GM12865 (cell line): ENCODE measurements at regions not wholly inside any gene's neighbourhood (a gene's known extent, or its start where the extent isn't known, plus 50 kb on each side); places are given as distances from the start of the nearest gene placed in this dataset.

Source experiments
- DNase-seq: peaks from one replicate; pipeline ENCODE4 v3.0.0; 2010; ENCODE audit warnings: low read depth
- H3K4me3 ChIP-seq: 2 replicates; pipeline ENCODE4 v1.5.1; 2011; ENCODE audit warnings: mild to moderate bottlenecking, low read depth, low read length, control low read depth
- TF ChIP-seq, protein P1 (sequence below): IDR thresholded peaks from 2 replicates; pipeline ENCODE4 v1.5.1; 2011; ENCODE audit warnings: low read length, control low read depth, low read depth, inconsistent platforms; ENCODE audit not compliant: insufficient read depth; ENCODE audit errors: missing control alignments

DNA sequence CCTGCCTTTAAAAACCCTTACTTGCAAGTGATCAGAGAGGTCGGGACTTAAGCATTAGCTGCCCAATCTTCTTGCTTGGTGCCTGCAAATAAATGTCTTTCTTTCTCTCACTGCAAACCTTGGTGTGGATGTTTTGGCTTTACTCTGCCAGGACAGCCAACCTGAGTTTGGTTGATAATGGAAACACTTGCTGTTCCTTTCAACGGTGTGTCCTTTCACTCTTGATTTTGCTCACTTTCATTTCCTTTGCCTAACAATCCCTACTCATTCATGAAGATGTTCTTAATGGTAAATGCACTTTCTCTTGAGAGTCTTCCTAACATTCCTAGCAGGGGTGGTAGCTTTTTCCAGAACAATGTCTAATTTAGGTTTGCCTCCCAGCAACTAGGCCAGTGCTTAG, 366.2 kb downstream of the HRH4 start:
- no peak overlapping the region for H3K4me3 ChIP-seq
- DNase-seq, result peak; percentile 10
- TF ChIP-seq, protein P1, sequence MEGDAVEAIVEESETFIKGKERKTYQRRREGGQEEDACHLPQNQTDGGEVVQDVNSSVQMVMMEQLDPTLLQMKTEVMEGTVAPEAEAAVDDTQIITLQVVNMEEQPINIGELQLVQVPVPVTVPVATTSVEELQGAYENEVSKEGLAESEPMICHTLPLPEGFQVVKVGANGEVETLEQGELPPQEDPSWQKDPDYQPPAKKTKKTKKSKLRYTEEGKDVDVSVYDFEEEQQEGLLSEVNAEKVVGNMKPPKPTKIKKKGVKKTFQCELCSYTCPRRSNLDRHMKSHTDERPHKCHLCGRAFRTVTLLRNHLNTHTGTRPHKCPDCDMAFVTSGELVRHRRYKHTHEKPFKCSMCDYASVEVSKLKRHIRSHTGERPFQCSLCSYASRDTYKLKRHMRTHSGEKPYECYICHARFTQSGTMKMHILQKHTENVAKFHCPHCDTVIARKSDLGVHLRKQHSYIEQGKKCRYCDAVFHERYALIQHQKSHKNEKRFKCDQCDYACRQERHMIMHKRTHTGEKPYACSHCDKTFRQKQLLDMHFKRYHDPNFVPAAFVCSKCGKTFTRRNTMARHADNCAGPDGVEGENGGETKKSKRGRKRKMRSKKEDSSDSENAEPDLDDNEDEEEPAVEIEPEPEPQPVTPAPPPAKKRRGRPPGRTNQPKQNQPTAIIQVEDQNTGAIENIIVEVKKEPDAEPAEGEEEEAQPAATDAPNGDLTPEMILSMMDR, result no peak

- DNase-seq, result no peak
- no peak overlapping the region for H3K4me3 ChIP-seq
- TF ChIP-seq, protein P1, result no peak
Observed at GRCh38 chr18:24827501-24827900, 367.1 kb downstream of the HRH4 start.

DNA sequence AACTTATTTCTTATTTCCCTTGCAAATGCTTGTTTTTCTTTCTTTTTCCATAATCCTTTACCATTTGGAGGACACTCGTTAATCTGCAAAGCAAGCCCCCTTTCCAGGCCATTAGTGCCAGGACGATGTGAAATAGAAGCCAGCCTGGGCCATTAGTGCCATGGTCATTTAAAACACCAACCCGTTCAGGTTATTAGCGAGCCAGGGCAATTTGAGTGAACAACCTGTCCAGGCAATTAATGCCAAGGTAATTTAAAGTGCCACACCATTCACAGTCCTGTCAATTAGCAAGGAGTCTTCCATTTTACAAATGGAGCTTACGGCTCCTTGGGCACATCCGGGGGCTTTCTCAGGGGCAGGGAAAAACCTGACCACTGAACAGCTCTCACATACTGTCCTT, 370.6 kb downstream of the HRH4 start:
- DNase-seq, result no peak
- H3K4me3 ChIP-seq, result no peak overlapping the region
- TF ChIP-seq, protein P1, result no peak

DNA sequence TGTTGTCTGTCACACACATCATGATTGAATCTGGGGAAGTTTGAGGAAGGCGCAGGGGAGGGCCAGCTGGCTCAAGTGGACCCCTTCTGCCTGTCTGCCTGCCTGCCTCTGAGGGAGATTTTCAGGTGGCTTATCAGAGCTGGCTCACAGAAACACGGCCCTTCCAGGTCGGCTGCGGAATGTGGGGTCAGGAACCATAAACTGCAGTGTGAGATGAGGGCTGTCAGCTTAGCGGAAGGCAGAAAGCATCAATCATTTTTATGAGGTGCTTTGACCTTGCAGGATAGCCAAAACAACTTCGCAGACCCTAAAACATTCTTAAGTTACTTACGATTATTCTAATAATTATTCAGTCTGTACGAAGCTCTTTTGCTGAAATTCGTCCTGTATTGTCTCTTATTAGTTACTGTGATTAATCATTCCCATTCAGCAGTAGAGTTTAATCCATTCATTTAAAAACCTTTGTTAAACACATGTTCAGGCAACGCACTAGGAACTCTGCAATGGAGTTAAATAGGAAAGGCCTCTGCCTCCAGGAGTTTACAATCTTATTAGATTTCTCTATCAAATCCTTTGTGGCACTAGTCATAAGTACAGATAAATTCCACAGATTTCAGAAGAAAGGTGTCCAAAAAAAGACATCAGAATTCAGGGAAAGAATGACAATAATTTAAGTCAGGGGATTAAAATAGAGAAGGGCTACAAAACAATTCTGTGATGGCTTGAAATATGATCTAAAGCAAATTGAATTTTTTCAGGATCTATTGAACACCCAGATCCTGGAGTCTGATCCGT, 371.6 kb downstream of the HRH4 start:
- no peak overlapping the region for H3K4me3 ChIP-seq
- TF ChIP-seq, protein P1, result no peak
- DNase-seq, result no peak

DNA sequence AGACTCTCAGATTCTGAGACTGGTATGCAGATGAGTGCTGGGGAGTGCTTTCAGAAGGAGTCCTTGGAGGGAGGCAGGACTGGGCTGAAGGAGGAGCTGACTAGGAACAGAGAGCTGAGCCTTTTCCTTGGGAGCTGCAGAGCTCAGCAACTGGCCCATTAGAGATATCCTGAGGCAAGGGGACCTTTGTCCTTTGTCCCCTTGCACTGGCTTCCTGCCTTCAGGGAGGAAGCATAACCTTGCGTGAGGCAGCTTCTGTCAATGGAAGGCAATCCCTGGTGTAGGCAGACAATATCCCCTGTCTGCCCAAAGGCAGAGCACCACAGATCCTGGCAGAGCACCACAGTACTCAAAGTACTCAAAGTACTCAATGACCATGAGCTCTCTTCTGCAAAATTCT, 375.3 kb downstream of the HRH4 start:
- DNase-seq, result no peak
- TF ChIP-seq, protein P1, result no peak
- no peak overlapping the region for H3K4me3 ChIP-seq

DNA sequence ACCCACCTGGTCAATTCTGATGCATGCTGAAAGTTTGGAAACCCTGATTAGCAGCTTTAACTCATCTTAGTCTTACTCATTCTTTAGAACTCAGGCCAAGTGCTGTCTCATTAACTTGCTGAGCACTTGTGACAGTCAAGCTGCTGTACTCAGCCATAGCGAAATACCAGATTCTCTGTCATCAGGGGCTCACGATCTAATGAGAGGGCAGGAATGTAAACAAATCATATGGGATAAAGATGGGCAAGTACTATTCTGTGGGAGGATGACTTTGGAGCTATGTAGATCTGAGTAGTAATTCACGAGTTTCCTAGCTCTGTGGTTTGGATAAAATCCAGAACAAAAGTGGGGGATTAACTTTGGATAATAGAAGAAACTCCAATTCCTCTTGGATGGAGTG, 376.6 kb downstream of the HRH4 start:
- TF ChIP-seq, protein P1, result no peak
- DNase-seq, result no peak

GRCh38 chr18:24840051-24840450, 379.6 kb downstream of the HRH4 start:
- no peak overlapping the region for H3K4me3 ChIP-seq
- DNase-seq, result no peak
- TF ChIP-seq, protein P1, result no peak

More for the DNA sequence above, 376.6 kb downstream of the HRH4 start:
- no peak overlapping the region for H3K4me3 ChIP-seq
